Endothelial cell of umbilical vein (primary cell): ENCODE measurements at regions not wholly inside any gene's neighbourhood (a gene's known extent, or its start where the extent isn't known, plus 50 kb on each side); places are given as distances from the start of the nearest gene placed in this dataset.

Experiments
- CTCF ChIP-seq, 2 donors: IDR thresholded peaks; 1 replicate in 1 of 2; 2 replicates in 1 of 2; pipeline ENCODE4 v1.5.1; 2011; ENCODE audit warnings: low read length in 2 of 2, mild to moderate bottlenecking in 2 of 2, moderate library complexity in 2 of 2, control low read depth in 1 of 2, inconsistent platforms in 1 of 2, low read depth in 1 of 2; ENCODE audit not compliant: insufficient read depth in 1 of 2; ENCODE audit errors: extremely low read depth in 1 of 2
- EZH2 ChIP-seq: IDR thresholded peaks from 2 replicates; pipeline ENCODE4 v1.6.1; 2012; ENCODE audit warnings: borderline replicate concordance, low read depth, mild to moderate bottlenecking, moderate library complexity, low read length, inconsistent platforms; ENCODE audit not compliant: severe bottlenecking
- POLR2A ChIP-seq: IDR thresholded peaks from 2 replicates; pipeline ENCODE4 v1.6.1; 2012; ENCODE audit warnings: low read depth, mild to moderate bottlenecking, control low read depth, low read length

GRCh38 chr20:61037498-61037897, 214.6 kb upstream of the CDH4 start:
- TF ChIP-seq EZH2 = no peak
- no peak for TF ChIP-seq CTCF (IDR thresholded peaks at IDR 0.05; ENCODE audit: extremely low read depth in 1 of 2, insufficient read depth in 1 of 2, low read depth in 1 of 2, low read length in 2 of 2)
- no peak for TF ChIP-seq POLR2A
